A673 (cell line): ENCODE measurements at regions not wholly inside any gene's neighbourhood (a gene's known extent, or its start where the extent isn't known, plus 50 kb on each side); places are given as distances from the start of the nearest gene placed in this dataset.

Experiments used
- BruUV-seq: library from RNA; stranded (reverse); fragments of 400-500 nt; replicated peaks from 2 replicates; lab custom pipeline; 2021; lab: Mats Ljungman, UMichigan
- CTCF ChIA-PET: fragments of 300-600 bp; sonication (Branson Sonifier 250); formaldehyde crosslinking; loops from one replicate; lab custom pipeline; 2022; ENCODE audit warnings: antibody characterized with exemption; lab: Charles Lee
- POLR2A ChIA-PET: fragments of 300-600 bp; sonication (Branson Sonifier 250); formaldehyde crosslinking; loops from one replicate; lab custom pipeline; 2022; ENCODE audit warnings: antibody characterized with exemption; ENCODE audit not compliant: low non-redundant PET; lab: Charles Lee
- DNase-seq: peaks from one replicate; pipeline ENCODE4 v3.0.0-alpha.2; 2015; ENCODE audit warnings: low spot score
- H3K27ac ChIP-seq: fragments of 200-600 bp; sonication (generic); 2 replicates; pipeline ENCODE4 v1.5.1; 2016; ENCODE audit warnings: mixed run types, low read depth, mild to moderate bottlenecking, mixed read lengths, antibody characterized with exemption, low read length; ENCODE audit not compliant: poor library complexity, severe bottlenecking
- H3K27me3 ChIP-seq: fragments of 200-600 bp; sonication (generic); replicated peaks from 2 replicates; pipeline ENCODE4 v1.6.1; 2017; ENCODE audit warnings: mixed run types, low read depth, mild to moderate bottlenecking, mixed read lengths, antibody characterized with exemption, low read length; ENCODE audit not compliant: insufficient read depth, poor library complexity
- H3K36me3 ChIP-seq: fragments of 200-600 bp; sonication (generic); 2 replicates; pipeline ENCODE4 v1.6.1; 2016; ENCODE audit warnings: mixed run types, mild to moderate bottlenecking, mixed read lengths, antibody characterized with exemption, low read length; ENCODE audit not compliant: insufficient read depth, poor library complexity, severe bottlenecking
- H3K4me1 ChIP-seq: fragments of 200-600 bp; sonication (generic); 2 replicates; pipeline ENCODE4 v1.6.1; 2017; ENCODE audit warnings: mixed run types, mild to moderate bottlenecking, mixed read lengths, antibody characterized with exemption, low read length; ENCODE audit not compliant: insufficient read depth, poor library complexity, severe bottlenecking
- H3K4me3 ChIP-seq: fragments of 200-600 bp; sonication (generic); 2 replicates; pipeline ENCODE4 v1.5.1; 2016; ENCODE audit warnings: low read depth, mixed run types, mild to moderate bottlenecking, mixed read lengths, low read length; ENCODE audit not compliant: poor library complexity, severe bottlenecking
- H3K9me3 ChIP-seq: fragments of 200-600 bp; sonication (generic); 2 replicates; pipeline ENCODE4 v1.6.1; 2016; ENCODE audit warnings: mixed run types, low read depth, mild to moderate bottlenecking, mixed read lengths, antibody characterized with exemption, low read length; ENCODE audit not compliant: poor library complexity, severe bottlenecking
- EZH2 ChIP-seq: fragments of 200-600 bp; sonication (generic); IDR thresholded peaks from 2 replicates; pipeline ENCODE4 v1.6.1; 2017; ENCODE audit warnings: borderline replicate concordance, low read depth, mild to moderate bottlenecking, mixed read lengths, antibody characterized with exemption, low read length; ENCODE audit not compliant: poor library complexity, severe bottlenecking
- intact Hi-C: fragments of 100-400 bp; cut with micrococcal nuclease; formaldehyde crosslinking; loops from one replicate; pipeline ENCODE4 v1.10.0; 2022; ENCODE audit not compliant: unreplicated experiment
- TF ChIP-seq, protein P1 (sequence below): fragments of 300-800, 200-600 bp; sonication (generic); conservative IDR thresholded peaks from 2 replicates; pipeline ENCODE4 v1.5.1; 2017; ENCODE audit warnings: low read depth, mild to moderate bottlenecking, antibody characterized with exemption, low read length, moderate library complexity, mixed read lengths

DNA sequence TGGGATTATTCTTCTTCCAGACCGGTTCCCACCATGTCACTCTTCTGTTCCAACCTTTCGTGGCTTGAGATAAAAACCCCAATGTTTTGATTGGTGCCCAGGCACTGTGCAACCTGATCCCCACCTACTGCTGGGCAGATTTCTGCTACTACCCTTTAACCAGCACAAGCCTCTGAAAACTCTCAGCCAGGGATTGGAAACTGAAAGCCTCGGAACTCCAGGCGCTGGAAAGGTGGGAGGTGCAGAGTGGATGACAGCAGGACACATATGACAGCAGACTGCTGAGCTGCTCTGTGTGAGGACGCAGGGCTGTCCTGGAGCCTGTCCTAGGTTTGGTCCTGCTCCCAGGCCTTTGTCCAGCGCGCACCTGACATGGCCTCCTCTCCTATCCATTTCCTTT is 68.5 kb upstream of the GTF3A start:
- H3K27ac ChIP-seq: no peak overlapping the region
- TF ChIP-seq, protein P1, sequence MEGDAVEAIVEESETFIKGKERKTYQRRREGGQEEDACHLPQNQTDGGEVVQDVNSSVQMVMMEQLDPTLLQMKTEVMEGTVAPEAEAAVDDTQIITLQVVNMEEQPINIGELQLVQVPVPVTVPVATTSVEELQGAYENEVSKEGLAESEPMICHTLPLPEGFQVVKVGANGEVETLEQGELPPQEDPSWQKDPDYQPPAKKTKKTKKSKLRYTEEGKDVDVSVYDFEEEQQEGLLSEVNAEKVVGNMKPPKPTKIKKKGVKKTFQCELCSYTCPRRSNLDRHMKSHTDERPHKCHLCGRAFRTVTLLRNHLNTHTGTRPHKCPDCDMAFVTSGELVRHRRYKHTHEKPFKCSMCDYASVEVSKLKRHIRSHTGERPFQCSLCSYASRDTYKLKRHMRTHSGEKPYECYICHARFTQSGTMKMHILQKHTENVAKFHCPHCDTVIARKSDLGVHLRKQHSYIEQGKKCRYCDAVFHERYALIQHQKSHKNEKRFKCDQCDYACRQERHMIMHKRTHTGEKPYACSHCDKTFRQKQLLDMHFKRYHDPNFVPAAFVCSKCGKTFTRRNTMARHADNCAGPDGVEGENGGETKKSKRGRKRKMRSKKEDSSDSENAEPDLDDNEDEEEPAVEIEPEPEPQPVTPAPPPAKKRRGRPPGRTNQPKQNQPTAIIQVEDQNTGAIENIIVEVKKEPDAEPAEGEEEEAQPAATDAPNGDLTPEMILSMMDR: no peak
- TF ChIP-seq EZH2: no peak
- H3K4me3 ChIP-seq: no peak overlapping the region
- H3K9me3 ChIP-seq: no peaks in the 10 kb centered on the region
- peaks cover 9% of the 10 kb centered on the region for H3K27me3 ChIP-seq
- H3K4me1 ChIP-seq: no peaks in the 10 kb centered on the region
- H3K36me3 ChIP-seq: no peaks in the 10 kb centered on the region
- POLR2A ChIA-PET: no interaction called here
- CTCF ChIA-PET: no interaction called here
- intact Hi-C loops: no loop called here
- no TSS peak for BruUV-seq
- DNase-seq: no peak

GRCh38 chr13:27358420-27358819 is 66.0 kb upstream of the GTF3A start:
- BruUV-seq: no TSS peak
- Histone ChIP-seq H3K36me3 (no peaks in the 10 kb centered on the region), H3K4me3 (no peak overlapping the region), H3K27me3 (peaks cover 9% of the 10 kb centered on the region), H3K27ac (no peak overlapping the region), H3K4me1 (peaks cover 3% of the 10 kb centered on the region), H3K9me3 (no peaks in the 10 kb centered on the region)
- ChIA-PET POLR2A (no interaction called here), CTCF (interaction anchor here (0.7 to 1.8 kb wide), 3 partner anchors 373 to 412 kb away, joined by 4 to 12 read pairs (median 6); no protein-coding TSS in a partner anchor)
- intact Hi-C loops: no loop called here
- no peak for DNase-seq
- TF ChIP-seq, protein P1: no peak
- TF ChIP-seq EZH2: no peak

DNA sequence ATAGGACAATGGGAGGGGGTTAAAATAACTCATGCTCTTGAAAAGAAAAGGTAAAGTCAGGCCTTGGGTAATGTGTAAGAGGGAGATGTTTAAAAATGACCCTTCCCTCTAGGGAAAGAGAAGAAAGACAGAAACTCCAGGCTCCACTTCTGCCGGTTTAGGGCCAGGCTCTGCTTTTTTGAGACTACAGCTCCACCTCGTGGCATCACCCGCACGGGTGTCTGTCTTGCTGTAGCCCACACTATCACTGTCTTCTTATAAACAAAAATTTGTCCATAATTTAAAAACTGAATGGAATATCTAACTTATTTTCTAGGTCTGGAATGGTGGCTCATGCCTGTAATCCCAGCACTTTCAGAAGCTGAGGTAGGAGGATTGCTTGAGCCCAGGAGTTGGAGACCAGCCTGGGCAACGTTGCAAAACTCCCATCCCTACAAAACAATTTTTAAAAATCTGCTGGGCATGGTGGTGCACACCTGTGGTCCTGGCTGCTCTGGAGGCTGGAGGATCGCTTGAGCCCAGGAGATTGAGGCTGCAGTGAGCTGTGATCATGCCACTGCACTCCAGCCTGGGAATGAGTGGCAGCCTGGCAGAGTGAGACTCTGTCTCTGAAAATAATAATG is 65.1 kb upstream of the GTF3A start:
- intact Hi-C loops: loop anchor here (1.0 kb wide), 2 partner anchors 374 to 412 kb away; no protein-coding TSS in a partner anchor
- H3K9me3 ChIP-seq: no peaks in the 10 kb centered on the region
- peaks cover 6% of the 10 kb centered on the region for H3K27me3 ChIP-seq
- no peak overlapping the region for H3K27ac ChIP-seq
- CTCF ChIA-PET: interaction anchor here (1.3 to 1.8 kb wide), 2 partner anchors 374 to 413 kb away, joined by 6 to 12 read pairs; no protein-coding TSS in a partner anchor
- no peak for TF ChIP-seq EZH2
- TF ChIP-seq, protein P1: peak; percentile 80
- peaks cover 3% of the 10 kb centered on the region for H3K4me1 ChIP-seq
- no TSS peak for BruUV-seq
- no peak overlapping the region for H3K4me3 ChIP-seq
- no peaks in the 10 kb centered on the region for H3K36me3 ChIP-seq
- peak; percentile 68 for DNase-seq
- POLR2A ChIA-PET: no interaction called here
